A673 (cell line): ENCODE measurements at regions not wholly inside any gene's neighbourhood (a gene's known extent, or its start where the extent isn't known, plus 50 kb on each side); places are given as distances from the start of the nearest gene placed in this dataset.

ENCODE experiments used
- EZH2 ChIP-seq: fragments of 200-600 bp; sonication (generic); IDR thresholded peaks from 2 replicates; pipeline ENCODE4 v1.6.1; 2017; ENCODE audit warnings: borderline replicate concordance, low read depth, mild to moderate bottlenecking, mixed read lengths, antibody characterized with exemption, low read length; ENCODE audit not compliant: poor library complexity, severe bottlenecking
- TF ChIP-seq, protein P1 (sequence below): fragments of 300-800, 200-600 bp; sonication (generic); conservative IDR thresholded peaks from 2 replicates; pipeline ENCODE4 v1.5.1; 2017; ENCODE audit warnings: low read depth, mild to moderate bottlenecking, antibody characterized with exemption, low read length, moderate library complexity, mixed read lengths

DNA sequence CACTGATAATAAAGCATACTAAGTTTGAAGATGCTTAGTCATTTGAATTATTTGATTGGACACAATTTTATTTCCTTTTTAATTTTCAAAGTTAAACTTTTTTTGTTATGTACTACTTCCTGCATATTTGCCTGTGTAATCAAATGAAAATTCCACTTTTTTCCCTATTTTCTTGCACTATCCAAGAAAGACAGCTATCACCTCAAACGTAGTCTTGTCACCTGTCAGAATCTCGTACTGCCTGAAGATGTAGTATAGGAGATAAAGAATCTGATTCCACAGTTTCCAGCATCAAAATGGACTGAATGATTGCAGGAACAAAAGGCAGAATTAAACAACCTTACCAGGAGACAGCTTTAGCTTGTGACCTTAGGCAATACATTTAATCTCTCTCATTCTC is 818.8 kb downstream of the MAT2B start:
- TF ChIP-seq, protein P1, sequence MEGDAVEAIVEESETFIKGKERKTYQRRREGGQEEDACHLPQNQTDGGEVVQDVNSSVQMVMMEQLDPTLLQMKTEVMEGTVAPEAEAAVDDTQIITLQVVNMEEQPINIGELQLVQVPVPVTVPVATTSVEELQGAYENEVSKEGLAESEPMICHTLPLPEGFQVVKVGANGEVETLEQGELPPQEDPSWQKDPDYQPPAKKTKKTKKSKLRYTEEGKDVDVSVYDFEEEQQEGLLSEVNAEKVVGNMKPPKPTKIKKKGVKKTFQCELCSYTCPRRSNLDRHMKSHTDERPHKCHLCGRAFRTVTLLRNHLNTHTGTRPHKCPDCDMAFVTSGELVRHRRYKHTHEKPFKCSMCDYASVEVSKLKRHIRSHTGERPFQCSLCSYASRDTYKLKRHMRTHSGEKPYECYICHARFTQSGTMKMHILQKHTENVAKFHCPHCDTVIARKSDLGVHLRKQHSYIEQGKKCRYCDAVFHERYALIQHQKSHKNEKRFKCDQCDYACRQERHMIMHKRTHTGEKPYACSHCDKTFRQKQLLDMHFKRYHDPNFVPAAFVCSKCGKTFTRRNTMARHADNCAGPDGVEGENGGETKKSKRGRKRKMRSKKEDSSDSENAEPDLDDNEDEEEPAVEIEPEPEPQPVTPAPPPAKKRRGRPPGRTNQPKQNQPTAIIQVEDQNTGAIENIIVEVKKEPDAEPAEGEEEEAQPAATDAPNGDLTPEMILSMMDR, result no peak
- no peak for TF ChIP-seq EZH2
